Effector memory CD4-positive, alpha-beta T cell (primary cell): ENCODE measurements at regions not wholly inside any gene's neighbourhood (a gene's known extent, or its start where the extent isn't known, plus 50 kb on each side); places are given as distances from the start of the nearest gene placed in this dataset.
"Not testable (repeated sequence)": the region's sequence is repeated elsewhere in the genome, so short reads cannot be mapped to it uniquely, and the experiment has no call there.

Source experiments
- DNase-seq, 3 donors: peaks; one replicate each; pipeline ENCODE4 v3.0.0-alpha.2; 2020
- H3K27ac ChIP-seq: 2 replicates; pipeline ENCODE4 v1.7.0; 2013; ENCODE audit warnings: mild to moderate bottlenecking, low read length, moderate library complexity; ENCODE audit not compliant: insufficient read depth, poor library complexity, severe bottlenecking
- H3K27me3 ChIP-seq: replicated peaks from 2 replicates; pipeline ENCODE4 v1.7.0; 2013; ENCODE audit warnings: mild to moderate bottlenecking, low read length; ENCODE audit not compliant: insufficient read depth, control insufficient read depth, poor library complexity, severe bottlenecking
- H3K36me3 ChIP-seq: 2 replicates; pipeline ENCODE4 v1.7.0; 2013; ENCODE audit warnings: mild to moderate bottlenecking, low read length, moderate library complexity; ENCODE audit not compliant: control insufficient read depth, insufficient read depth
- H3K4me1 ChIP-seq: 2 replicates; pipeline ENCODE4 v1.7.0; 2013; ENCODE audit warnings: low read length, mild to moderate bottlenecking; ENCODE audit not compliant: control insufficient read depth, insufficient read depth, poor library complexity, severe bottlenecking
- H3K4me3 ChIP-seq: 2 replicates; pipeline ENCODE4 v1.7.0; 2013; ENCODE audit warnings: low read length, low read depth, mild to moderate bottlenecking; ENCODE audit not compliant: insufficient read depth, poor library complexity, severe bottlenecking
- H3K9me3 ChIP-seq: 2 replicates; pipeline ENCODE4 v1.7.0; 2013; ENCODE audit warnings: mild to moderate bottlenecking, low read length, moderate library complexity; ENCODE audit not compliant: control insufficient read depth

DNA sequence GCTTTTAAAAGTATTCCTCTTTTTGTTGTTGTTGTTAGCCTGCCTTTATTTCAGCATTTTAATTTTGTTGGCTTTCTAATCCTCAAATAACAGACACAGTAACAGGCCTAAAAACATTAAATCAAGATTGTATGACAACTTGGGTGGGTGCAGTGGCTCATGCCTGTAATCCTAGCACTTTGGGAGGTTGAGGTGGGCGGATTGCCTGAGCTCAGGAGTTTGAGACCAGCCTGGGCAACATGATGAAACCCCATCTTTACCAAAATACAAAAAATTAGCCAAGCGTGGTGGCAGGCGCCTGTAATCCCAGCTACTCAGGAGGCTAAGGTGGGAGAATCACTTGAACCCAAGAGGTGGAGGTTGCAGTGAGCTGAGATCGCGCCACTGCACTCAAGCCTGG lies 220.9 kb upstream of the PPP1R3A start:
- H3K4me1 ChIP-seq, DNase-seq, H3K4me3 ChIP-seq, H3K27ac ChIP-seq, H3K9me3 ChIP-seq, H3K27me3 ChIP-seq, H3K36me3 ChIP-seq: not testable (repeated sequence)

DNA sequence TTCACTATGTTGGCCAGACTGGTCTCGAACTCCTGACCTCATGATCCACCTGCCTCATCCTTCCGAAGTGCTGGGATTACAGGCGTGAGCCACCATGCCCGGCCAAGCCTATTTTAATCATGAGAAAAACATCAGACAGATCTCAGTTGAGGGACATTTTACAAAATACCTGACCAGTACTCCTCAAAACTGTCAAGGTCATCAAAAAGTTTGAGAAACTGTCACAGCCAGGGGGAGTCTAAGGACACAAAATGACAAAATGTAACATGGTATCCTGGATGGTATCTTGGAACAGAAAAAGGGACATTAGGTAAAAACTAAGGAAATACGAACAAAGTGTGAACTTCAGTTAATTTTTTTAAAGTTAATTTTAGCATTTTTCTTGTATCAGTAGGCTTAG lies 219.8 kb upstream of the PPP1R3A start:
- no peak overlapping the region for H3K27ac ChIP-seq
- H3K36me3 ChIP-seq: no peaks in the 10 kb centered on the region
- no peak for DNase-seq
- no peaks in the 10 kb centered on the region for H3K9me3 ChIP-seq
- H3K4me1 ChIP-seq: no peaks in the 10 kb centered on the region
- no peak overlapping the region for H3K4me3 ChIP-seq
- H3K27me3 ChIP-seq: no peaks in the 10 kb centered on the region

DNA sequence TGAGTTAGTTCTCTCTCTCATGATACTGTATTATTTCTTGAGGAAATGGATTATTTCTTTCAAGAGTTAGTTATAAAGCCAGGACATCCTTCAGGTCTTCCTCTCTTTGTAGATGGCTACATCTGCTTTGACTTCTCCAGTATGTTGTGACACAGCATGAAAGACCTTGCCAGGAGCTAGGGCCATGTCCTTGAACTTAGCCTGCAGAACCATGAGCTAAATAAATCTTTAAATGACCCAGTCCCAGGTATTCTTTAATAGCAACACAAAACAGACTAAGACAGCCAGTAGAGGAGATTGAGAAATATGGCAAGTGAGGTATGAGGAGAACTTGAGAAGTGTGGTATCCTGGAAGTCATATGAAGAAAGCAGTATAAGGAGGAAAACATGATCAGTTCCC lies 214.9 kb upstream of the PPP1R3A start:
- no peak overlapping the region for H3K4me3 ChIP-seq

DNA sequence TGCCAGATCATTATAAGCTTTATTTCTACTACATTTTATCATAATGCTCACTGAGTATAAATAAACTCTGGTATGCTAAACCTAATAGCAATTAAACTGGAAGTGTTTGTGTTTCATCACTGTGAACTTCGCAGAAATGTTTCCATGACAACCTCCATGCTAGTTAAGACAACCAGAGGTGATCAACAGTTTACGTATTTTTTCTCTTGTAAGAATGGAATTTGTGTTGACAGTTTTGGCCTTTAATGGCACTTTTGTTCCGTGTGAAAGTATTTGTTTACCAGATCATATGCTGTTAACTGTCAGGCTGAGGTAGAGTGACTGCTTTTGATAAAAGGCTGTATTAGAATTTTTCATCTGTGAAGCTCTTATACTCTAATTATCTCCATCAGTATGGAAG lies 212.1 kb upstream of the PPP1R3A start:
- DNase-seq: no peak

More for the DNA sequence above, 214.9 kb upstream of the PPP1R3A start:
- Histone ChIP-seq H3K4me1 (no peaks in the 10 kb centered on the region), H3K36me3 (no peaks in the 10 kb centered on the region), H3K27me3 (no peaks in the 10 kb centered on the region), H3K27ac (no peak overlapping the region), H3K9me3 (no peaks in the 10 kb centered on the region)
- no peak for DNase-seq

DNA sequence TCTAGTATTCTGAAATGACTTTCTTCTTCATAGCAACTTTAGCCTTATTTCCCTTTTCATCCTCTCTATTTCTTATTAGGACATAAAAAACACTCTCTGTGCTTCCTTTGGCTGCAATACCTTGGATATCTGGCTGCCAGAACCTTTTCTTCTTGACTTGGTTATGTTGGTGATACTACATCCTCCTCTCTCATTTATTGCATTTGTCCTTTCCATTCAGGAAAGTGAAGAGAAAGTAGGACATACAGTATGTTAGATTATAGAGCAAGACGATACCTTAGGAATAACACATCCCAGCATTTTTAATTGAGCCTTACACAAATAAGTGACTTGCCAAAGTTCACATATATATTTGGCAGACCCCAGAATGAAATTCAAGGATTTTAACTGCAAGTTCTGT lies 210.1 kb upstream of the PPP1R3A start:
- Histone ChIP-seq H3K27ac (no peak overlapping the region), H3K4me1 (no peaks in the 10 kb centered on the region), H3K36me3 (no peaks in the 10 kb centered on the region), H3K4me3 (no peak overlapping the region), H3K9me3 (no peaks in the 10 kb centered on the region), H3K27me3 (no peaks in the 10 kb centered on the region)
- DNase-seq: no peak

More for the DNA sequence above, 212.1 kb upstream of the PPP1R3A start:
- H3K27me3 ChIP-seq: no peaks in the 10 kb centered on the region
- H3K4me1 ChIP-seq: no peaks in the 10 kb centered on the region
- H3K4me3 ChIP-seq: no peak overlapping the region
- no peaks in the 10 kb centered on the region for H3K36me3 ChIP-seq
- no peak overlapping the region for H3K27ac ChIP-seq
- no peaks in the 10 kb centered on the region for H3K9me3 ChIP-seq

DNA sequence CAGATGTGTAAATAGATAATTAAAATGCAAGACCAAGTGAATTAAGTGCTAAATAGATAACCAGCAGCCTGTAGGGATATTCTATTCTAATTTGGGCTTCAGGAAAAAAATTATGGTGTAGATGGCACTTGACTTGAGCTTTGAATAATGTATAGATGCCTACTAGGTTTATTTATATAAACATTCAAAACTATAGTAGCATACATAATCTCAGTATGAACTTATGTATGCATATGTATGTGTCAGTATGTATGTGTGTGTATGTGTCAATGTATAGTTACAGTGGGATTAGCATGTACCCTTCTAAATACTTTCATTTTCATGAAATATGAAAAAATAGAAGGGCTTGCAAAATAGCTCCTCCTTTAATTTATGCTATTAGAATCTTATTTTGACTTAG lies 207.3 kb upstream of the PPP1R3A start:
- Histone ChIP-seq H3K36me3 (no peaks in the 10 kb centered on the region), H3K4me1 (no peaks in the 10 kb centered on the region), H3K9me3 (no peaks in the 10 kb centered on the region), H3K27ac (no peak overlapping the region), H3K4me3 (no peak overlapping the region), H3K27me3 (no peaks in the 10 kb centered on the region)
- DNase-seq: no peak

DNA sequence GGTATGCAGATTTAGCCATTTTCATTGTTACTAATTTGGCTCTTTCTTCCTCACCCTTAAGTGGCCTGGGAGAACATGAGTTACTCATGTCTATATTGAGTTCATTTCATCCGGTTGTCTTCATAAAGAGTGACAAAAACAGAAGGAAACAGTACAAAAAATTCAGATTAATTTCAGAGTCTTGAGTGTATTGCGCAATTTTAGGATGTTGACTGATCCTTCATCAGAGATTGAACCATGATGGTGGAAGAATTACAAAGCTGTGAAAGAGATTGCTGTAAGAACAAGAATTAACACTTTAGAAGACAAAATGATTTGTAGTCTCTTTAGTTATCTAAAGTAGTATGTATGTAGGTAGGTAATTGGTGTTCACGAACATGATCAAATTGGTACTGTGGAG lies 194.0 kb upstream of the PPP1R3A start:
- no peak overlapping the region for H3K4me3 ChIP-seq
- H3K4me1 ChIP-seq: no peaks in the 10 kb centered on the region
- H3K27me3 ChIP-seq: no peaks in the 10 kb centered on the region
- no peak overlapping the region for H3K27ac ChIP-seq
- no peaks in the 10 kb centered on the region for H3K9me3 ChIP-seq
- H3K36me3 ChIP-seq: no peaks in the 10 kb centered on the region
- DNase-seq: no peak

DNA sequence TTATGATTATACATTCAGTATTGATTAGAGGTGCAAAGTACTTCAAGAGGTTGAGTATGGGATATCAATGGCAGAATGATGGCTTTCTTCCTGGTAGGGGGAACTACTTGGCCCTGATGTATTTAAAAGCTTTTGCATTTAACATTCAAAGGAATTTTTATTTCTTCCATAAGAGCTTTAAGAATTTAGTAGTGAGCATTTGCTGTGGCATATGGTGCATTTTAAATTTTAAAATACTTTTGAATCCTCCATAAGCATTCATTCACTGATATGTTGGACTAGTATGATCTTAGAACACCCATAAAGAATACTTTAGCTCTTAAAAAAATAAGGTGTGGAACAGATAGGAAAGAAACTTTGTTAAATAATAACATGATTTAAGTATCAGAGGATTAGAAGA lies 191.9 kb upstream of the PPP1R3A start:
- Histone ChIP-seq H3K4me1 (no peaks in the 10 kb centered on the region), H3K27ac (no peak overlapping the region), H3K36me3 (no peaks in the 10 kb centered on the region), H3K27me3 (no peaks in the 10 kb centered on the region), H3K9me3 (no peaks in the 10 kb centered on the region), H3K4me3 (no peak overlapping the region)
- DNase-seq: no peak

DNA sequence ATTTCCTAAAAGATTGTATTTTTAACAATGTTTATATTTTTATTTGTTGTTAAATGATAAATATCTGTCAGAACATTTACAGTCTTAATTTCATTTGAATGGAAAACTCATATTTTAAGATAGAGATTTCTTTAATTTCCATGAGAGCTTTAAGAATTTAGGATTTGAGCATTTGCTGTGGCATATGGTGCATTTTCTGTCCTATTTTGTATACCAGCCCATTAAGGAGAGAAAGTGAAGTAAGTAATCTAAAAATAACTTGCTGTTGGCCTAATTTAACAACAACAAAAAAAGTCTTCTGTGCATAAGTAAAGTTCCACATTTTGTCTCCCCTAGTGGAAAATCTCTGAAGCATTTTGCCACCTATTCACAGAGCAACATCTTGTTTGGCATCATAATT lies 190.9 kb upstream of the PPP1R3A start:
- Histone ChIP-seq H3K27ac (no peak overlapping the region), H3K9me3 (no peaks in the 10 kb centered on the region), H3K4me1 (no peaks in the 10 kb centered on the region), H3K4me3 (no peak overlapping the region), H3K36me3 (no peaks in the 10 kb centered on the region), H3K27me3 (no peaks in the 10 kb centered on the region)
- no peak for DNase-seq

DNA sequence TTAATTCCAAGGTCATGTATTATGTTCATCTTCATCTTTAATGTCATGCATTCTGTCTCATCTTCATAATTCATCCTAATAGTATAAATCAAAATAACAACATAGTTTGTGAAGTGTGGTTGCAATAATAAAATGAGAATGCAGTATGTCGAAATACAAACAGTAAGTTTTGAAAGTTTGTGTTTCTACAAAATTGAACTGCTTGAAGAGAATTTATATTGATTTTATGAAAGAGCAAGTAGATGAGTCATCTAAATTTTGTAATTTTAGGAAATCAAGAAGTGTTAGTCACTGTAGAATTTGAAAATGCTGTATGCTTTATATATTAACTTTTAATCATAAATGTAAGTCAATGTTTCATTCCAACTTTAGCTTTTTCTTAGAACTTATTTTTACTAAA lies 190.5 kb upstream of the PPP1R3A start:
- H3K4me3 ChIP-seq: no peak overlapping the region
- DNase-seq: no peak
- H3K27me3 ChIP-seq: no peaks in the 10 kb centered on the region
- no peaks in the 10 kb centered on the region for H3K36me3 ChIP-seq
- no peak overlapping the region for H3K27ac ChIP-seq
- H3K9me3 ChIP-seq: no peaks in the 10 kb centered on the region
- H3K4me1 ChIP-seq: no peaks in the 10 kb centered on the region

DNA sequence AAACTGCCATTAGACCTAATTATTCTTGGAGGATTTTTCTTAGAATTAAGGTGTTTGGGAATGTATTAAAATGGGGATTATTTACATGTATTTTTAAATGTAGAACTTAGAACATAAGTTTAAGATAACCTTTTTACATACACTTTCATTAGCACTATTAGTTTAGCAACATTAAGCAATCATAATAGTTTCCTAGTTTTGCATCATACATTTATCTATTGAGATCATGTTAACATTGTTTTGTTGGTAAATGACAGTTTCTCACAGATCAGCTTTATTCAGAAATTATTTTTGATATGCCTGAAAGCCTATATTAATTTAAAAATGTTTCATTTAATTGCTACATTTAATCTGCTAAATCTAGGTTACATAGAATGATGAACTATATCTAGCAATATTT lies 189.7 kb upstream of the PPP1R3A start:
- DNase-seq: no peak
- Histone ChIP-seq H3K27ac (no peak overlapping the region), H3K36me3 (no peaks in the 10 kb centered on the region), H3K4me1 (no peaks in the 10 kb centered on the region), H3K27me3 (no peaks in the 10 kb centered on the region), H3K9me3 (no peaks in the 10 kb centered on the region), H3K4me3 (no peak overlapping the region)
